ENCODE measurements at regions not wholly inside any gene's neighbourhood (a gene's known extent, or its start where the extent isn't known, plus 50 kb on each side); places are given as distances from the start of the nearest gene placed in this dataset.

DNA sequence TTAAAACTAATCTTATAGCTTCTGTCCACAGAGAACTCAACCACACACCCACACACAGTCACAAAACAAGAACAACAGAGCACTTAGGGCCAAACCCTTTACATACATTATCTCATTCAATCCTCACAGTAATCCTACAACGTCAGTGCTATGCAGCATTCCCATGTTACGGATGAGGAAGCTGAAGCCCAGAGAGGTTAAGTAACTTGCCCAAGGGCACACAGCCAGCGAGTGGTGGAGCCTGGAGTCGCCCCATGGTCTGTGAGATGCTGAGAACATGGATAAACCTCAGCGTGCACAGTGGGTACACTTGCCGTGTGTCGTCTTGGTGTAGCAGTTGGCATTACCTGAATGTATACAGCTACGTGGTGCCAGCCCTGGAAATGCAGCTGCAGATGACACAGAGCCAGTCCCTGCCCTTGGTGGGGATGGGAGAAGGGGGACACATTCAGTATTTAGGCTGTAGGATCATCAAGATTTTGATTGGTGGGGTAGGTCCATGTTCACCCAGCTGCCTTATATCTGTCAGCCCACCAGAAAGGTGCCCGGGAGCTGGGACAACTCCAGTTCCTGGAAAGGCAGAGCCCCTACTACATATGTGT lies 177.0 kb downstream of the IRF8 start:
- no peak overlapping the region for H2AFZ ChIP-seq (ENCODE audit: low read depth, low read length, poor library complexity, severe bottlenecking)
- intact Hi-C loops (cut with micrococcal nuclease), result no loop called here
- peaks cover 0 to 4% of the 10 kb centered on the region in 2 experiments; a peak in 1 of 4 replicates for H3K4me1 ChIP-seq (ENCODE audit: control insufficient read depth in 1 of 2, insufficient read depth in 2 of 2, low read length in 2 of 2)
- TF ChIP-seq RAD21 (IDR thresholded peaks at IDR 0.05; ENCODE audit: low read depth) (no peak), CBX3 (IDR thresholded peaks at IDR 0.05; ENCODE audit: low read depth) (no peak), TCF7L2 (IDR thresholded peaks at IDR 0.05; ENCODE audit: borderline replicate concordance, extremely low read depth, insufficient read depth, insufficient read length) (no peak), ELF1 (IDR thresholded peaks at IDR 0.05; ENCODE audit: borderline replicate concordance, low read depth) (no peak), JUND (IDR thresholded peaks at IDR 0.05) (no peak), SP1 (IDR thresholded peaks at IDR 0.05; ENCODE audit: low read depth) (no peak)
- TF ChIP-seq, protein P1, sequence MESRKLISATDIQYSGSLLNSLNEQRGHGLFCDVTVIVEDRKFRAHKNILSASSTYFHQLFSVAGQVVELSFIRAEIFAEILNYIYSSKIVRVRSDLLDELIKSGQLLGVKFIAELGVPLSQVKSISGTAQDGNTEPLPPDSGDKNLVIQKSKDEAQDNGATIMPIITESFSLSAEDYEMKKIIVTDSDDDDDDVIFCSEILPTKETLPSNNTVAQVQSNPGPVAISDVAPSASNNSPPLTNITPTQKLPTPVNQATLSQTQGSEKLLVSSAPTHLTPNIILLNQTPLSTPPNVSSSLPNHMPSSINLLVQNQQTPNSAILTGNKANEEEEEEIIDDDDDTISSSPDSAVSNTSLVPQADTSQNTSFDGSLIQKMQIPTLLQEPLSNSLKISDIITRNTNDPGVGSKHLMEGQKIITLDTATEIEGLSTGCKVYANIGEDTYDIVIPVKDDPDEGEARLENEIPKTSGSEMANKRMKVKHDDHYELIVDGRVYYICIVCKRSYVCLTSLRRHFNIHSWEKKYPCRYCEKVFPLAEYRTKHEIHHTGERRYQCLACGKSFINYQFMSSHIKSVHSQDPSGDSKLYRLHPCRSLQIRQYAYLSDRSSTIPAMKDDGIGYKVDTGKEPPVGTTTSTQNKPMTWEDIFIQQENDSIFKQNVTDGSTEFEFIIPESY (IDR thresholded peaks at IDR 0.05; ENCODE audit: extremely low read depth, insufficient replicate concordance, low read length), result no peak
- TF ChIP-seq, protein P2, sequence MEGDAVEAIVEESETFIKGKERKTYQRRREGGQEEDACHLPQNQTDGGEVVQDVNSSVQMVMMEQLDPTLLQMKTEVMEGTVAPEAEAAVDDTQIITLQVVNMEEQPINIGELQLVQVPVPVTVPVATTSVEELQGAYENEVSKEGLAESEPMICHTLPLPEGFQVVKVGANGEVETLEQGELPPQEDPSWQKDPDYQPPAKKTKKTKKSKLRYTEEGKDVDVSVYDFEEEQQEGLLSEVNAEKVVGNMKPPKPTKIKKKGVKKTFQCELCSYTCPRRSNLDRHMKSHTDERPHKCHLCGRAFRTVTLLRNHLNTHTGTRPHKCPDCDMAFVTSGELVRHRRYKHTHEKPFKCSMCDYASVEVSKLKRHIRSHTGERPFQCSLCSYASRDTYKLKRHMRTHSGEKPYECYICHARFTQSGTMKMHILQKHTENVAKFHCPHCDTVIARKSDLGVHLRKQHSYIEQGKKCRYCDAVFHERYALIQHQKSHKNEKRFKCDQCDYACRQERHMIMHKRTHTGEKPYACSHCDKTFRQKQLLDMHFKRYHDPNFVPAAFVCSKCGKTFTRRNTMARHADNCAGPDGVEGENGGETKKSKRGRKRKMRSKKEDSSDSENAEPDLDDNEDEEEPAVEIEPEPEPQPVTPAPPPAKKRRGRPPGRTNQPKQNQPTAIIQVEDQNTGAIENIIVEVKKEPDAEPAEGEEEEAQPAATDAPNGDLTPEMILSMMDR (IDR thresholded peaks at IDR 0.05 in 2 of 3, conservative IDR thresholded peaks at IDR 0.05 in 1 of 3; ENCODE audit: borderline replicate concordance in 1 of 3, insufficient read depth in 1 of 3, low read depth in 2 of 3, low read length in 2 of 3), result no peak
- no peak overlapping the region for H3K27ac ChIP-seq (ENCODE audit: low read depth, low read length)
- no peak for DNase-seq (ENCODE audit: low read depth, low spot score)
- no peaks in the 10 kb centered on the region for H4K20me1 ChIP-seq (ENCODE audit: insufficient read depth)
- no peaks in the 10 kb centered on the region for H3K9me3 ChIP-seq (ENCODE audit: control insufficient read depth in 1 of 2, insufficient read depth in 1 of 2, low read depth in 1 of 2, low read length in 2 of 2)
- ATAC-seq, result no peak
- peaks cover 16% of the 10 kb centered on the region; the same call in 1 of the 2 replicates for H3K27me3 ChIP-seq (ENCODE audit: insufficient read depth, low read length)
- no peaks in the 10 kb centered on the region for H3K9me2 ChIP-seq (ENCODE audit: insufficient read depth)
- POLR2A ChIA-PET, result no interaction called here
- CTCF ChIA-PET, result interaction anchor here (1.8 to 3.2 kb wide), 2 partner anchors 177 to 442 kb away, joined by 6 to 15 read pairs; no protein-coding TSS in a partner anchor
- no TSS peak for BruUV-seq (replicated peaks)
- H3K79me2 ChIP-seq (ENCODE audit: insufficient read depth, low read length), result no peaks in the 10 kb centered on the region
- H3K4me3 ChIP-seq (replicated peaks in 1 of 2; ENCODE audit: low read depth in 1 of 2, low read length in 2 of 2), result no peak overlapping the region
- H3K36me3 ChIP-seq (ENCODE audit: control insufficient read depth in 1 of 2, insufficient read depth in 2 of 2, low read length in 2 of 2), result no peaks in the 10 kb centered on the region
- no peak overlapping the region for H3K4me2 ChIP-seq (ENCODE audit: low read length)
- no peak overlapping the region for H3K9ac ChIP-seq (ENCODE audit: low read length)
- RAD21 ChIA-PET (ENCODE audit: low non-redundant PET in 1 of 2, low total read pairs in 2 of 2, uncharacterized antibody in 2 of 2, unreplicated experiment in 2 of 2), result no interaction called here
